Keratinocyte (primary cell): ENCODE measurements at regions not wholly inside any gene's neighbourhood (a gene's known extent, or its start where the extent isn't known, plus 50 kb on each side); places are given as distances from the start of the nearest gene placed in this dataset.
A peak's percentile ranks its signal among the peaks of the same experiment; 100 is the strongest.

Source experiments
- EZH2 ChIP-seq: IDR thresholded peaks from one replicate; pipeline ENCODE4 v1.6.1; 2012; ENCODE audit warnings: inconsistent platforms, mild to moderate bottlenecking, low read length, moderate library complexity
- TF ChIP-seq, protein P1 (sequence below), 3 experiments: IDR thresholded peaks in 1 of 3; conservative IDR thresholded peaks in 1 of 3; optimal IDR thresholded peaks in 1 of 3; 2 replicates in 2 of 3; 3 replicates in 1 of 3; pipeline versions ENCODE3 to v1.5.1; 2011; ENCODE audit warnings: low read length in 3 of 3, mild to moderate bottlenecking in 3 of 3, moderate library complexity in 2 of 3, control low read depth in 1 of 3, inconsistent platforms in 1 of 3; ENCODE audit not compliant: insufficient read depth in 2 of 3; ENCODE audit errors: extremely low read depth in 1 of 3

DNA sequence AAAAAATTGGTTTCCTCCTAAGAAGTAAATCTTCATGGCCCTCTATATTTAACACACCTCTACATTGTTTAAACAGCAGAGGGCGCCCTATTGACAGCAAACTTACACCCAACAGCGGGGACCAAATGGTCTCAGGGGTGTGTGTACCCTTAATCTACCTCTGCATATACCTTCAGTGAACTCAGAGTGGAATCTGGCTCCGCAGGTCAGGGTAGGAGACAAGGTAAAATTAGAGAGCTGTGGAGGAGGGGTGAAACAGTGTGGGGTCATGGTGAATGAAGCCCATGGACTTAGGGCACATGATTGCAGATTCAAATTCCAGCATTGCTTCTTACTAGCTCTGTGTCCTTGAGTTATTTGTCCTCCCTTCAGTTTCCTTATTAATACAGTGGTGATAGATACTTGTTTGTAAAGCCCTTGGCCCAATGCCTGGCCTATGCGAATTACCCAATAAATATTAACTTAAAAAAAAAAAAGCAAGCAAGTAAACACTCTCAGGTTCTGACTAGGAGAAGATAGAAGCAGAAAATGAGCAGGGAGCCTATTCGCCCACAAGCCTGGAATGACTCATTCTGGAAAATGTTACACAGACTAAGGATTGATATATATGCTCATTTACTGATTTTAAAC, 122.9 kb downstream of the CAVIN4 start:
- TF ChIP-seq, protein P1, sequence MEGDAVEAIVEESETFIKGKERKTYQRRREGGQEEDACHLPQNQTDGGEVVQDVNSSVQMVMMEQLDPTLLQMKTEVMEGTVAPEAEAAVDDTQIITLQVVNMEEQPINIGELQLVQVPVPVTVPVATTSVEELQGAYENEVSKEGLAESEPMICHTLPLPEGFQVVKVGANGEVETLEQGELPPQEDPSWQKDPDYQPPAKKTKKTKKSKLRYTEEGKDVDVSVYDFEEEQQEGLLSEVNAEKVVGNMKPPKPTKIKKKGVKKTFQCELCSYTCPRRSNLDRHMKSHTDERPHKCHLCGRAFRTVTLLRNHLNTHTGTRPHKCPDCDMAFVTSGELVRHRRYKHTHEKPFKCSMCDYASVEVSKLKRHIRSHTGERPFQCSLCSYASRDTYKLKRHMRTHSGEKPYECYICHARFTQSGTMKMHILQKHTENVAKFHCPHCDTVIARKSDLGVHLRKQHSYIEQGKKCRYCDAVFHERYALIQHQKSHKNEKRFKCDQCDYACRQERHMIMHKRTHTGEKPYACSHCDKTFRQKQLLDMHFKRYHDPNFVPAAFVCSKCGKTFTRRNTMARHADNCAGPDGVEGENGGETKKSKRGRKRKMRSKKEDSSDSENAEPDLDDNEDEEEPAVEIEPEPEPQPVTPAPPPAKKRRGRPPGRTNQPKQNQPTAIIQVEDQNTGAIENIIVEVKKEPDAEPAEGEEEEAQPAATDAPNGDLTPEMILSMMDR (optimal IDR thresholded peaks at IDR 0.05 in 1 of 3, IDR thresholded peaks at IDR 0.05 in 1 of 3, conservative IDR thresholded peaks at IDR 0.05 in 1 of 3; ENCODE audit: extremely low read depth in 1 of 3, insufficient read depth in 2 of 3, low read length in 3 of 3): peak; percentile 46 to 51 (median 47)
- TF ChIP-seq EZH2: no peak
